ENCODE measurements at regions not wholly inside any gene's neighbourhood (a gene's known extent, or its start where the extent isn't known, plus 50 kb on each side); places are given as distances from the start of the nearest gene placed in this dataset.

- no peak for DNase-seq
- Histone ChIP-seq H3K36me3 (no peaks in the 10 kb centered on the region), H3K4me3 (ENCODE audit: low read depth, low read length) (no peak overlapping the region), H3K27me3 (no peaks in the 10 kb centered on the region), H3K4me1 (no peaks in the 10 kb centered on the region), H3K9me3 (no peaks in the 10 kb centered on the region)
- no peak for TF ChIP-seq CTCF (IDR thresholded peaks at IDR 0.05; ENCODE audit: low read depth, low read length)
Observed at GRCh38 chr2:34254272-34254878, 655.3 kb upstream of the FAM98A start.

GRCh38 chr2:34252111-34252510, 653.0 kb upstream of the FAM98A start:
- Histone ChIP-seq H3K9me3 (no peaks in the 10 kb centered on the region), H3K4me1 (no peaks in the 10 kb centered on the region), H3K36me3 (no peaks in the 10 kb centered on the region), H3K4me3 (ENCODE audit: low read depth, low read length) (no peak overlapping the region), H3K27me3 (no peaks in the 10 kb centered on the region)
- no peak for TF ChIP-seq CTCF (IDR thresholded peaks at IDR 0.05; ENCODE audit: low read depth, low read length)
- DNase-seq, result no peak

GRCh38 chr2:34251578-34251977, 652.5 kb upstream of the FAM98A start:
- H3K9me3 ChIP-seq, result no peaks in the 10 kb centered on the region
- no peak for DNase-seq
- H3K4me3 ChIP-seq (ENCODE audit: low read depth, low read length), result no peak overlapping the region
- TF ChIP-seq CTCF (IDR thresholded peaks at IDR 0.05; ENCODE audit: low read depth, low read length), result no peak
- no peaks in the 10 kb centered on the region for H3K4me1 ChIP-seq
- no peaks in the 10 kb centered on the region for H3K36me3 ChIP-seq
- no peaks in the 10 kb centered on the region for H3K27me3 ChIP-seq

GRCh38 chr2:34244195-34244594, 645.1 kb upstream of the FAM98A start:
- no peak for TF ChIP-seq CTCF (IDR thresholded peaks at IDR 0.05; ENCODE audit: low read depth, low read length)
- no peak overlapping the region for H3K4me3 ChIP-seq (ENCODE audit: low read depth, low read length)
- no peaks in the 10 kb centered on the region for H3K9me3 ChIP-seq
- no peaks in the 10 kb centered on the region for H3K27me3 ChIP-seq
- H3K36me3 ChIP-seq, result no peaks in the 10 kb centered on the region
- DNase-seq, result no peak
- H3K4me1 ChIP-seq, result no peaks in the 10 kb centered on the region

- no peak for TF ChIP-seq CTCF (IDR thresholded peaks at IDR 0.05; ENCODE audit: low read depth, low read length)
- Histone ChIP-seq H3K4me3 (ENCODE audit: low read depth, low read length) (no peak overlapping the region), H3K4me1 (no peaks in the 10 kb centered on the region), H3K36me3 (no peaks in the 10 kb centered on the region), H3K27me3 (no peaks in the 10 kb centered on the region), H3K9me3 (no peaks in the 10 kb centered on the region)
- DNase-seq, result no peak
Observed at GRCh38 chr2:34242763-34243123, 643.6 kb upstream of the FAM98A start.

- no peaks in the 10 kb centered on the region for H3K4me1 ChIP-seq
- no peaks in the 10 kb centered on the region for H3K9me3 ChIP-seq
- no peak overlapping the region for H3K4me3 ChIP-seq (ENCODE audit: low read depth, low read length)
- H3K36me3 ChIP-seq, result no peaks in the 10 kb centered on the region
- no peak for TF ChIP-seq CTCF (IDR thresholded peaks at IDR 0.05; ENCODE audit: low read depth, low read length)
- no peaks in the 10 kb centered on the region for H3K27me3 ChIP-seq
- no peak for DNase-seq
Observed at GRCh38 chr2:34241905-34242762, 643.0 kb upstream of the FAM98A start.
